HepG2 (cell line): ENCODE measurements at regions not wholly inside any gene's neighbourhood (a gene's known extent, or its start where the extent isn't known, plus 50 kb on each side); places are given as distances from the start of the nearest gene placed in this dataset.

ENCODE experiments used
- ATAC-seq: fragments of 200-7000 bp; cut with Tn5 transposase; 3 replicates; pipeline ENCODE4 v1.9.1; 2020; ENCODE audit warnings: mild to moderate bottlenecking, moderate library complexity
- BruUV-seq: library from RNA; stranded (reverse); fragments of 400-500 nt; replicated peaks from 2 replicates; lab custom pipeline; 2021; lab: Mats Ljungman, UMichigan
- CTCF ChIA-PET: fragments of 300-600 bp; formaldehyde crosslinking; extraction: SDS; loops from one replicate; lab custom pipeline; 2021; ENCODE audit warnings: low total read pairs, inconsistent platforms, low intra/inter-chr PET ratio; lab: Yijun Ruan, JAX
- POLR2A ChIA-PET: fragments of 350-600 bp; sonication (Branson Sonifier 250); formaldehyde crosslinking; loops from one replicate; lab custom pipeline; 2020; ENCODE audit warnings: antibody characterized with exemption, inconsistent platforms; lab: Yijun Ruan, JAX
- DNase-seq: peaks from one replicate; pipeline ENCODE4 v3.0.0-alpha.2; 2015; ENCODE audit warnings: low spot score
- FAIRE-seq: peaks from 3 replicates; lab custom pipeline; 2011; peaks lifted over from hg19 to GRCh38; lab: Jason Lieb, UNC
- H2AFZ ChIP-seq: one replicate; pipeline ENCODE4 v1.6.1; 2011; ENCODE audit warnings: low read length, inconsistent platforms
- H3K27ac ChIP-seq: fragments of 300-600 bp; 3 replicates; pipeline ENCODE4 v1.8.0; 2011; ENCODE audit warnings: mixed run types, mild to moderate bottlenecking, mixed read lengths, low read length, inconsistent platforms; ENCODE audit not compliant: insufficient read depth; ENCODE audit errors: extremely low read length
- H3K27me3 ChIP-seq, 2 experiments: fragments of 200-600 bp in 1 of 2; 2 replicates in 1 of 2; 3 replicates in 1 of 2; pipeline versions ENCODE4 v1.6.0 to v1.8.0; 2011; ENCODE audit warnings: low read length in 2 of 2, mild to moderate bottlenecking in 2 of 2, moderate library complexity in 2 of 2, inconsistent platforms in 1 of 2; ENCODE audit not compliant: insufficient read depth in 2 of 2, control insufficient read depth in 1 of 2
- H3K36me3 ChIP-seq, 2 experiments: fragments of 200-600 bp in 1 of 2; replicated peaks in 1 of 2; 2 replicates in 1 of 2; 3 replicates in 1 of 2; pipeline versions ENCODE4 v1.5.1 to v1.8.0; 2011; ENCODE audit warnings: low read length in 2 of 2, inconsistent platforms in 1 of 2; ENCODE audit not compliant: insufficient read depth in 2 of 2, control insufficient read depth in 1 of 2
- H3K4me1 ChIP-seq: 2 replicates; pipeline ENCODE4 v1.5.1; 2012; ENCODE audit warnings: low read length, inconsistent platforms; ENCODE audit not compliant: insufficient read depth
- H3K4me2 ChIP-seq: 2 replicates; pipeline ENCODE4 v1.6.0; 2011; ENCODE audit warnings: low read depth, low read length, inconsistent platforms
- H3K4me3 ChIP-seq, 3 experiments: fragments of 200-600 bp in 1 of 3; sonication (generic), shearing (Covaris generic) in 1 of 3; replicated peaks in 1 of 3; 2 replicates each; pipeline ENCODE4 v1.5.1; 2011 to 2016; ENCODE audit warnings: low read length in 3 of 3, inconsistent platforms in 2 of 3, low read depth in 2 of 3, mild to moderate bottlenecking in 2 of 3, control low read depth in 1 of 3, mixed read lengths in 1 of 3; ENCODE audit not compliant: insufficient read depth in 1 of 3
- H3K79me2 ChIP-seq: one replicate; pipeline ENCODE4 v1.6.1; 2011; ENCODE audit warnings: low read length, inconsistent platforms; ENCODE audit not compliant: insufficient read depth
- H3K9ac ChIP-seq: 2 replicates; pipeline ENCODE4 v1.6.0; 2011; ENCODE audit warnings: mild to moderate bottlenecking, low read depth, low read length, inconsistent platforms; ENCODE audit not compliant: insufficient read depth
- H3K9me3 ChIP-seq: 2 replicates; pipeline ENCODE4 v1.5.1; 2012; ENCODE audit warnings: mild to moderate bottlenecking, low read length
- H4K20me1 ChIP-seq: 2 replicates; pipeline ENCODE4 v1.6.0; 2011; ENCODE audit warnings: inconsistent platforms, mild to moderate bottlenecking, low read length, moderate library complexity; ENCODE audit not compliant: insufficient read depth
- ADNP ChIP-seq: sonication (generic); formaldehyde crosslinking; IDR thresholded peaks from 2 replicates; pipeline ENCODE4 v1.4.0; 2020; ENCODE audit warnings: missing genetic modification reagents
- CREB1 ChIP-seq, 2 experiments: fragments of 450-650 bp in 1 of 2; IDR thresholded peaks; 2 replicates each; pipeline ENCODE4 v1.6.1; 2016 to 2017; ENCODE audit warnings: control low read depth in 1 of 2, mild to moderate bottlenecking in 1 of 2, missing compliant biosample characterization in 1 of 2, missing genetic modification characterization in 1 of 2
- FOSL2 ChIP-seq: sonication (generic); formaldehyde crosslinking; IDR thresholded peaks from 2 replicates; pipeline ENCODE4 v1.4.0; 2020; ENCODE audit warnings: missing genetic modification reagents
- HNRNPUL1 ChIP-seq: fragments of 200-400 bp; formaldehyde crosslinking; IDR thresholded peaks from 2 replicates; pipeline ENCODE4 v1.6.1; 2017; ENCODE audit warnings: low read depth, mild to moderate bottlenecking, low read length, moderate library complexity
- IKZF1 ChIP-seq: fragments of 450-650 bp; IDR thresholded peaks from 2 replicates; pipeline ENCODE4 v1.7.1; 2016
- KDM4B ChIP-seq: sonication (generic); formaldehyde crosslinking; IDR thresholded peaks from 2 replicates; pipeline ENCODE4 v1.4.0; 2020; ENCODE audit warnings: missing genetic modification reagents
- MLLT10 ChIP-seq: sonication (generic); formaldehyde crosslinking; IDR thresholded peaks from 2 replicates; pipeline ENCODE4 v1.4.0; 2020; ENCODE audit warnings: missing genetic modification reagents
- ZBTB20 ChIP-seq: sonication (generic); formaldehyde crosslinking; IDR thresholded peaks from 2 replicates; pipeline ENCODE4 v1.8.1; 2023; ENCODE audit warnings: missing genetic modification reagents, low read depth, mild to moderate bottlenecking, borderline replicate concordance
- ZBTB7B ChIP-seq: sonication (generic); formaldehyde crosslinking; IDR thresholded peaks from 2 replicates; pipeline ENCODE4 v1.4.0; 2020; ENCODE audit warnings: missing genetic modification reagents
- ZFAT ChIP-seq: sonication (generic); formaldehyde crosslinking; conservative IDR thresholded peaks from 2 replicates; pipeline ENCODE4 v1.8.1; 2023; ENCODE audit warnings: missing genetic modification reagents, inconsistent platforms
- ZNF264 ChIP-seq: sonication (generic); formaldehyde crosslinking; IDR thresholded peaks from 2 replicates; pipeline ENCODE4 v1.4.0; 2020; ENCODE audit warnings: missing genetic modification reagents
- ZNF333 ChIP-seq: sonication (generic); formaldehyde crosslinking; IDR thresholded peaks from 2 replicates; pipeline ENCODE4 v1.4.0; 2020; ENCODE audit warnings: mild to moderate bottlenecking, missing genetic modification reagents, borderline replicate concordance
- ZNF556 ChIP-seq: sonication (generic); formaldehyde crosslinking; IDR thresholded peaks from 2 replicates; pipeline ENCODE4 v1.4.0; 2020; ENCODE audit warnings: mild to moderate bottlenecking, missing genetic modification reagents, borderline replicate concordance
- ZNF775 ChIP-seq: sonication (generic); formaldehyde crosslinking; IDR thresholded peaks from 2 replicates; pipeline ENCODE4 v1.4.0; 2020; ENCODE audit warnings: missing genetic modification reagents, mild to moderate bottlenecking, moderate library complexity, borderline replicate concordance
- WGBS: methylation state at CpG from one replicate; pipeline ENCODE4 v1.1.6; 2017; ENCODE audit warnings: low lambda C conversion rate; 5-methylcytosine and 5-hydroxymethylcytosine counted together
- in situ Hi-C: cut with HindIII; loops from 2 replicates; pipeline ENCODE4 v1.10.0; 2017; ENCODE audit warnings: low pct_unique_long_range_greater_than_20kb; ENCODE audit not compliant: extremely low pct_ligation_motif_present
- intact Hi-C: fragments of 100-400 bp; cut with micrococcal nuclease; formaldehyde crosslinking; loops from one replicate; pipeline ENCODE4 v1.10.0; 2022; ENCODE audit not compliant: unreplicated experiment
- TF ChIP-seq, protein P1 (sequence below): sonication (generic); formaldehyde crosslinking; IDR thresholded peaks from 2 replicates; pipeline ENCODE4 v1.8.0; 2022; ENCODE audit warnings: missing genetic modification reagents, mild to moderate bottlenecking, borderline replicate concordance
- TF ChIP-seq, protein P2 (sequence below): sonication (generic); formaldehyde crosslinking; IDR thresholded peaks from 2 replicates; pipeline ENCODE4 v1.4.0; 2020; ENCODE audit warnings: missing genetic modification reagents, borderline replicate concordance
- TF ChIP-seq, protein P3 (sequence below): sonication (generic); formaldehyde crosslinking; IDR thresholded peaks from 2 replicates; pipeline ENCODE4 v1.8.1; 2023; ENCODE audit warnings: mild to moderate bottlenecking, inconsistent platforms, moderate library complexity, missing genetic modification reagents, borderline replicate concordance
- TF ChIP-seq, protein P4 (sequence below): sonication (generic); formaldehyde crosslinking; IDR thresholded peaks from 2 replicates; pipeline ENCODE4 v1.8.1; 2023; ENCODE audit warnings: mild to moderate bottlenecking, missing genetic modification reagents
- TF ChIP-seq, protein P5 (sequence below): sonication (generic); formaldehyde crosslinking; IDR thresholded peaks from 2 replicates; pipeline ENCODE4 v1.4.0; 2020; ENCODE audit warnings: missing genetic modification reagents, low read depth, mild to moderate bottlenecking, borderline replicate concordance

DNA sequence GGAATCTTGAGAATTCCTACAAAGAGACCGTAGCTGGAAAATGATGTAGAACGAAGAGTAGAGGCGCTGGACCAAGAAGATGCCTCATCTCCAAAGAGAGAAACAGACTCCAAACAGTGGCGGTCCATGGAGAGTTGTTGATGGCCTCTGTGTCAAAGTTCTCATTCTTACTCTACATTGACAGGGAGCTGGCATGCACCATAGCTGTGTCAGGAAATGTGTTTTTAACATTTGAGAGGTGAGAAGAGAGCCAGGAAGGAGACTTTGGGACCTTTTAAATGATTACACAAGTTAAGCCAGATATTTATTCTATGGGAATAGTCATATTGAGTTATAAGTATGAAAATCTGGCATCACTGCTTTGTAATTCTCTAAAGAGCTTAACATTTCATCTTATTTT lies 61.5 kb upstream of the FERD3L start (continued):
- TF ChIP-seq, protein P1, sequence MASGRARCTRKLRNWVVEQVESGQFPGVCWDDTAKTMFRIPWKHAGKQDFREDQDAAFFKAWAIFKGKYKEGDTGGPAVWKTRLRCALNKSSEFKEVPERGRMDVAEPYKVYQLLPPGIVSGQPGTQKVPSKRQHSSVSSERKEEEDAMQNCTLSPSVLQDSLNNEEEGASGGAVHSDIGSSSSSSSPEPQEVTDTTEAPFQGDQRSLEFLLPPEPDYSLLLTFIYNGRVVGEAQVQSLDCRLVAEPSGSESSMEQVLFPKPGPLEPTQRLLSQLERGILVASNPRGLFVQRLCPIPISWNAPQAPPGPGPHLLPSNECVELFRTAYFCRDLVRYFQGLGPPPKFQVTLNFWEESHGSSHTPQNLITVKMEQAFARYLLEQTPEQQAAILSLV (CRISPR knock-in tag) = no peak
- TF ChIP-seq HNRNPUL1 = no peak

DNA sequence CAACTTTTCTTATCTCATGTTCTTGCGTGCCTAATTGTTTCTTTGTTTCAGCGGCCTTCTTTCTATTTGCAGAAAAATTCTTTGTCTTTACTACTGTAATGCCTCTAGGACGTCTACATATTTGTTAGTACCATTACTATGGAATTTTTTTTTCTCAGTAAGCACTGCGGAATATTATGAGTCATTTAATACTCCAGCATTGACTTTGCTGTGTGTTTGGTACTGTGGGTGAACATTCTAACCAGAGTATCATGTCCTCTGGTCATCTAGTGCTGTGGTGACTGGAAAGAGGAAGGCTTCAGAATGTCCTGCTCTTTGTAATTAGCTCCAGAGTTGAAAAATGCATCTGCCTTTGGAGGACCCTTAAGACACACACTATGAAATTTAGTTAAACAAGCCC lies 58.5 kb upstream of the FERD3L start:
- H3K4me1 ChIP-seq = no peaks in the 10 kb centered on the region
- ChIA-PET CTCF (no interaction called here), POLR2A (no interaction called here)
- no peak overlapping the region for H3K27ac ChIP-seq
- H3K27me3 ChIP-seq = no peaks in the 10 kb centered on the region
- intact Hi-C loops (no loop called here), in situ Hi-C loops (no loop called here)
- no TSS peak for BruUV-seq
- WGBS = 2% methylated on average over 4 of the region's 4 CpGs
- ATAC-seq = no peak
- no peak overlapping the region for H3K9ac ChIP-seq
- no peak overlapping the region for H2AFZ ChIP-seq
- no peak for DNase-seq
- no peaks in the 10 kb centered on the region for H3K79me2 ChIP-seq
- peaks cover 41% of the 10 kb centered on the region for H3K9me3 ChIP-seq
- H3K36me3 ChIP-seq = no peaks in the 10 kb centered on the region
- no peak overlapping the region for H3K4me3 ChIP-seq
- H3K4me2 ChIP-seq = no peak overlapping the region
- no peaks in the 10 kb centered on the region for H4K20me1 ChIP-seq
- FAIRE-seq = no peak
- no peak for TF ChIP-seq FOSL2 (CRISPR knock-in tag)
- no peak for TF ChIP-seq ADNP (CRISPR knock-in tag)
- no peak for TF ChIP-seq ZNF264 (CRISPR knock-in tag)
- TF ChIP-seq, protein P2, sequence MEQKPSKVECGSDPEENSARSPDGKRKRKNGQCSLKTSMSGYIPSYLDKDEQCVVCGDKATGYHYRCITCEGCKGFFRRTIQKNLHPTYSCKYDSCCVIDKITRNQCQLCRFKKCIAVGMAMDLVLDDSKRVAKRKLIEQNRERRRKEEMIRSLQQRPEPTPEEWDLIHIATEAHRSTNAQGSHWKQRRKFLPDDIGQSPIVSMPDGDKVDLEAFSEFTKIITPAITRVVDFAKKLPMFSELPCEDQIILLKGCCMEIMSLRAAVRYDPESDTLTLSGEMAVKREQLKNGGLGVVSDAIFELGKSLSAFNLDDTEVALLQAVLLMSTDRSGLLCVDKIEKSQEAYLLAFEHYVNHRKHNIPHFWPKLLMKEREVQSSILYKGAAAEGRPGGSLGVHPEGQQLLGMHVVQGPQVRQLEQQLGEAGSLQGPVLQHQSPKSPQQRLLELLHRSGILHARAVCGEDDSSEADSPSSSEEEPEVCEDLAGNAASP = no peak
- TF ChIP-seq ZNF775 (CRISPR knock-in tag) = no peak
- no peak for TF ChIP-seq ZNF333
- TF ChIP-seq ZBTB20 = no peak
- no peak for TF ChIP-seq MLLT10 (CRISPR knock-in tag)
- TF ChIP-seq, protein P3, sequence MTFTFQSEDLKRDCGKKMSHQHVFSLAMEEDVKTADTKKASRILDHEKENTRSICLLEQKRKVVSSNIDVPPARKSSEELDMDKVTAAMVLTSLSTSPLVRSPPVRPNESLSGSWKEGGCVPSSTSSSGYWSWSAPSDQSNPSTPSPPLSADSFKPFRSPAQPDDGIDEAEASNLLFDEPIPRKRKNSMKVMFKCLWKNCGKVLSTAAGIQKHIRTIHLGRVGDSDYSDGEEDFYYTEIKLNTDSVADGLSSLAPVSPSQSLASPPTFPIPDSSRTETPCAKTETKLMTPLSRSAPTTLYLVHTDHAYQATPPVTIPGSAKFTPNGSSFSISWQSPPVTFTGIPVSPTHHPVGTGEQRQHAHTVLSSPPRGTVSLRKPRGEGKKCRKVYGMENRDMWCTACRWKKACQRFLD (CRISPR knock-in tag) = no peak
- TF ChIP-seq ZNF556 (CRISPR knock-in tag) = no peak
- TF ChIP-seq ZFAT = no peak
- TF ChIP-seq KDM4B (CRISPR knock-in tag) = no peak
- TF ChIP-seq, protein P4, sequence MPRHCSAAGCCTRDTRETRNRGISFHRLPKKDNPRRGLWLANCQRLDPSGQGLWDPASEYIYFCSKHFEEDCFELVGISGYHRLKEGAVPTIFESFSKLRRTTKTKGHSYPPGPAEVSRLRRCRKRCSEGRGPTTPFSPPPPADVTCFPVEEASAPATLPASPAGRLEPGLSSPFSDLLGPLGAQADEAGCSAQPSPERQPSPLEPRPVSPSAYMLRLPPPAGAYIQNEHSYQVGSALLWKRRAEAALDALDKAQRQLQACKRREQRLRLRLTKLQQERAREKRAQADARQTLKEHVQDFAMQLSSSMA (CRISPR knock-in tag) = no peak
- TF ChIP-seq, protein P5, sequence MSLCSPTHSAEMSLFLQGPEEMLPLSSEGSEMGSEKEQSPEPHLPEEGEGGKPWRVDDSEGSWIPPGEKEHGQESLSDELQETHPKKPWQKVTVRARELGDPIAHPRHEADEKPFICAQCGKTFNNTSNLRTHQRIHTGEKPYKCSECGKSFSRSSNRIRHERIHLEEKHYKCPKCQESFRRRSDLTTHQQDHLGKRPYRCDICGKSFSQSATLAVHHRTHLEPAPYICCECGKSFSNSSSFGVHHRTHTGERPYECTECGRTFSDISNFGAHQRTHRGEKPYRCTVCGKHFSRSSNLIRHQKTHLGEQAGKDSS (CRISPR knock-in tag) = no peak
- TF ChIP-seq ZBTB7B (CRISPR knock-in tag) = no peak
- TF ChIP-seq CREB1 (IDR thresholded peaks at IDR 0.05) = no peak
- TF ChIP-seq CREB1 (CRISPR knock-in tag; IDR thresholded peaks at IDR 0.05) = no peak
- TF ChIP-seq IKZF1 = no peak
